MV-4-11 (cell line): ENCODE measurements at regions not wholly inside any gene's neighbourhood (a gene's known extent, or its start where the extent isn't known, plus 50 kb on each side); places are given as distances from the start of the nearest gene placed in this dataset.
A peak's percentile ranks its signal among the peaks of the same experiment; 100 is the strongest.
"Not testable (repeated sequence)": the region's sequence is repeated elsewhere in the genome, so short reads cannot be mapped to it uniquely, and the experiment has no call there.

Experiments used
- DNase-seq: peaks from one replicate; lab custom pipeline; 2025; lab: John Stamatoyannopoulos, UW

DNA sequence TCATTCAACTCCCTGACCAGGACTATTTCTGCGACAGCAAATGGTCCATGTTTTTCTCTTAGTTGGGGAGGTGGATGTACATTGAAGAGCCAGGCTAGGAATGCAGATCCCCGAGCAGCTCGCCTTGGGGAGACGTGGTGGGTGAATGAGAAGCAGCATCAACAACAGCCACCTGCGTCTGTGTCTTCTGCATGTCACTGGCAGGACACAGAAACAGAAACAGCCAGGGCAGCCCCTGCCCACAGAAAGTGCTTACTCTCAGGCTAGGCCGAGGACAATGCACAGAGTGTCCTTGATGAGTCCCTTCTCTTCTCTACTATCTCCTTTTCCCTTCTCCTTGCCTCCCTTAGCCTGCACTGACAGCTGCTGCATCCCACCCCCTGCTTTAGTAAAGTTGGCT lies 541.9 kb upstream of the CADM1 start:
- no peak for DNase-seq

DNA sequence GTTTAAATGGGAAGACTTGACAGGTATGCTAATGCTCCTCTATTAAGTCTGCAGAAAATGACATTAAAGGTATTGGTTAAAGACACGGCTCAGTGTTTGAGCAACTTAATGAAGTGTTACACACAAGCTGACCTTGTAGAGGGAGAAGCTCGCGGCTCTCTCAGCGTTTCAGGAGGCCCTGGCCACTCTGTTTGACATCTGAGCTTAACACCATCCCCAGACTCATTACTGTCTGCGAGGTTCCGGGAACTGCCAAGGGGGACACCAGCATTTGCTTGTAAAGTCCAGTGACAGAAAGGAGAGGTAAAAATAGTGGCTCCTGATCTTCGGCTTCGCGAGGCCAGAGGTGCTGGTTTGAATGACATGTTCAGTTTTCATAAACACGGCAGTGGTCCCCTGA lies 540.7 kb upstream of the CADM1 start:
- no peak for DNase-seq

- no peak for DNase-seq
Measured at GRCh38 chr11:116044520-116044919, 540.3 kb upstream of the CADM1 start.

DNA sequence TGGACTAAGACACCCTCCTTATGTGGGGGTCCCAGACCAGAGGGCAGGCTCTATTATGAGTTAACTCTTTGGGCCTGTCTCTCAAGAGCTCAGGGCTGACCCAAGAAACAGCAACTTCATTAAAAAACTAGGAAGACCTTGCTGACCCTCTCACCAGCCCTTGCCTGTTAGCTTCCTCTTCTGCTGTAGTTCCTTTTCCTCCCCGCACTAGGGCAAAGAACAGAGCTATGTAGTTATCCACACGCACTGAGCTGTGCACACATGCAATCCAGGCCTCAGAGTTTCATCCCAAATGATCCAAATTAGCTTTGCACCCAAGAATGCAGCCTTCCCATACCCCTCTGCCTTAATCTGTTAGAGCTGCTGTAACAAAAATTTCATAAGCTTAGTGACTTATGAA lies 539.6 kb upstream of the CADM1 start:
- DNase-seq = peak; percentile 54

- not testable (repeated sequence) for DNase-seq
Measured at GRCh38 chr11:116043059-116043458, 538.8 kb upstream of the CADM1 start.

GRCh38 chr11:116042146-116042545 lies 537.9 kb upstream of the CADM1 start:
- no peak for DNase-seq

GRCh38 chr11:116037861-116038260 lies 533.6 kb upstream of the CADM1 start:
- no peak for DNase-seq

DNA sequence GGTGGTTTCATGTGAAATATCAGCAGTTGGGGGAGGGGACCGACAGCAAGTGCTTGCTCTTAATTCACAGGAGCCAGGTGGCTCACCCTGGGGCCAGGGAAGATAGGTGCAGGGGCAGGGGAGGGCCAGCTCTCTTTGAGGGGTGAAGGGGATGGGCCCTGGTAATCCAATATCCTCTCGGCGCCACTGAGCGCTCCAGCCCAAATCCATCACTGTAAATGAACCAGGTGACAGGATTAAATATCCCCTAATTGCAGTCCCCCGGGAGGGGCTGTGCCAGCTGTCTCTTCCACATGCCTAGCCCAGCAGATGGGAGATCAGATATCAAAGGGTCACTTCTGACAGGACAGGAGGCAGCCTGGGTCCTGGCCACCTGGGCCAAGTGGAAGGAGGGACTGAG lies 531.8 kb upstream of the CADM1 start:
- no peak for DNase-seq

DNA sequence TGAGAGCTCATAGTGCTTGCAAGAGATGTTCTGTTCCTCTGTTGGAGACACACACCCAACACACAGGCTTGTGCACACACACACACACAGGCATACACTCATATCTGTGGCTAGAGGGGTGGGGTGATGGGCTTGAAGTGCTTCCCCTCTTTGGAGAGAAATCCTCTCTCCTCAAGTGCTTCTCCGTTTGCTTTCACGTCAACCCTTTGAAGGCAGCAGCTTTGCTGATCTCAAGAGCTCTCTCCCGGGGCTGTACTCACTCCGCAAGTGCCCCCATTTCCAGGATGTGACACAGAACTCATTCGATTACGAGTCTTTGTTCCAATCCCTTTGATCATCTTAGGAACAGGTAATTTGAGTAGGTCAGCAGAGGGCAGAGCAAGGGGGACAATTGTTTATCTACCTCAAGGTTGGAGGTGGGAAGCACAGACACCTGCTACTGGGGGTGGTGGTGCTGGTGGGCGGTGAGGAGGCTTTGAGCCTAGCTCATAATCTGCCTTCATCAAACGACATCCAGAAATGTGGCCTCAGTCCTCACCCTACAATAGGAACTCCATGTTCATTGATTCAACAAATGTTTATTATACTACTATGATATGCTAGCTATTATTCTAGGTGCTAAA lies 529.8 kb upstream of the CADM1 start:
- DNase-seq = peak; percentile 10

GRCh38 chr11:116030697-116031331 lies 526.6 kb upstream of the CADM1 start:
- DNase-seq = no peak

- not testable (repeated sequence) for DNase-seq
Measured at GRCh38 chr11:116028506-116028905, 524.3 kb upstream of the CADM1 start.

DNA sequence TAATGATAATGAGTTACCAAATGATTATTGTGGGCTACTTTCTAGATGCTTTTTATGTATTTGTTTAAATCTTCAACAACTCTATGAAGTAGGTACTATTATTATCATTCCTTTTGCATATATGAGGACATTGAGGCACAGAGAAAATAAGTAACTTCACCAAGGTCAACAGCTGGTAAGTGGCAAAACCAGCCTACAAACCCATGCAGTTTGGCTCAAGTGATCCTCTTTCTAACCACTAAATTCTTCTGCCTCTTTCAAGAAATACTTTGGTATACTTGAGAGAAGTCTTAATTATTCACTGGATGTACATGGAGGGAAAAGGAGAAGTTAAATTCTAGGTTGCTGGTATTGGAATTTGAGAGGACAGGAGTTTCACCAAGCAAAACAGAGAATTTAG lies 495.2 kb upstream of the CADM1 start:
- no peak for DNase-seq

GRCh38 chr11:115996808-115997188 lies 492.6 kb upstream of the CADM1 start:
- peak; percentile 92 for DNase-seq

DNA sequence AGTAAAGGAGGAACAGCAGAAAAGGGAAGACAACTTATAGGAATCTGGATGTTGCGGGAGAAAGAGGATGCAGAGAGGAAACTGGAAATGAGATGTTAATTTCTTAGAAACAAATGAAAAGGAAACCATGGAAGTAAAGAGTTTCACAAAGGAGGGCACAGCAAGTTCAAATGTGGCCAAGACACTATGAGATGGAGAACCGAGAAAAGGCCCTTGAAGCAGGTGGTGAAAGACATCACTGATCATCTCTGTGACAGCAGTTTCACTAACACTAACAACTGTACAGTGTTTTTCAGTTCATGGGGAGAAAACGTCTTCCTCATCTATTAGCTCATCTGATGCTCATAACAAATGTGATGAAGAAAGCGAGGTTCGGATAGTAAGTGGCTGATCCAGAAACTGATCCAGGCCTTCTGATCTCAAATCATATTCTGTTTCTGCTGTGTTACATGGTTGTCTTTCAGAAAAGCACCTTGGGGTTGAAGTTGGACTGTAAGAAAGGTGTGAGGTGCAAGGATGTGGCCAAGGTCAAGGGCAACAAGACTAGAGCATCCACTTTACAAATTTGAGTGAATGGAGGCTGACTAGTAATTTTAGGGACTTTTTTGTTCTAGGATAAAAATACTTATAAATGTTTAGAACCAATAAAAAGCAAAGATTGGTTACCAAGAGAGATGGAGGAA lies 492.1 kb upstream of the CADM1 start:
- DNase-seq = peak; percentile 92

- DNase-seq = no peak
Measured at GRCh38 chr11:115993590-115993989, 489.4 kb upstream of the CADM1 start.

- peak; percentile 15 for DNase-seq
Measured at GRCh38 chr11:115990004-115990447, 485.8 kb upstream of the CADM1 start.

- no peak for DNase-seq
Measured at GRCh38 chr11:115985896-115986295, 481.7 kb upstream of the CADM1 start.

- no peak for DNase-seq
Measured at GRCh38 chr11:115984228-115984627, 480.0 kb upstream of the CADM1 start.

GRCh38 chr11:115982666-115983065 lies 478.5 kb upstream of the CADM1 start:
- DNase-seq = no peak

- DNase-seq = no peak
Measured at GRCh38 chr11:115981814-115982471, 477.7 kb upstream of the CADM1 start.

DNA sequence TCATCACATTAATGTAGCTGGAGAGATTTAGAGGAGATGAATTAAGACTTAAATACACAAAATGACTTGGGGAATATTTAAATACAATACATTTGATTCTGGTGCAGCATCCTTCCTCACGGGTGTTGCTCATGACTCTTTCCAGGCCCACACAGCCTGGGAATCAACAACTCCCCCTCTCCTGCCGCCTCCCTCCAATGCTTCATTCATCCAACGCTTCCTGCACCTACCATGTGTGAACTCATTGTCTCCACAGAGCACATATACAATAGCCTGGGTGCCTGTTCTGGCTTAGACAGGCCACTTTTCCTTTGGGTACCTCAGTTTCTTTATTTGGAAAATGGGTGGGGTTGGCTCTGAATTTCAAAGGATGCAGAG lies 476.9 kb upstream of the CADM1 start:
- DNase-seq = no peak

DNA sequence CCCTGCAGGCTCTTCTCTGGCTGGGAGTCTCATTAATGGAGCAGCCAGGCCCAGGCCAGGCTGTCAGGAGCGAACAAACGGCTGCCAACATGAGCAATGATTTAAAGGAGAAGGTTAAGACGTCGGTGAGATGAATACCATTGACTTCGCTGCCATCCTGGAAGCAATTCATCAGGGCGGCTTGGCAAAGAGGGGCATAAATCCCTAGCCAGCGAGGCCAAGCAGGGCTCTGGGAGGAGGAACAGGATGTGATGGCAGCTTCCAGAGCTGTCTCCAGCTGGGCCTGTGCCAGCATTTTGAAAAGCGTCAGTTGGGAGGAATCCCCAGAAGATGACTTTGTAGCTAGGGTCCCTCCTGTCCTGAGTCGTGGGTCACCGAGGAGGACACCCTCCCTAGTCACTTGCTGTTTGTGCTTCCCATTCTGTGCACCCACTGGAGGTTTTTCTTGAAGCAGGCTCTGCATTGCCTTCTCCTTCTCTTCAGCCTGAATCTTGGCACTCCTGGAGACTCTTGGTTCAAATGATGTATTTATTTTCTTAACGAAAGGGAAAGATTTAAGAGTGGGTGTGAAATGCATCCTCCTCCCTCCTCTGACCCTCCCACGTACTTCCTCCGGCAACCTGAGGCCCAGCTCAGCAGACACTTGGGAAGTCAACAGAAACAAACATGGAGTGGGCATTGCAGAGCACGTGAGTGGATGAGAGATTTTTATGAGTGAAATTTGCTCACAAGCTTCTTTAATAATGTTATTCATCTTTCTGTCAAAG lies 476.3 kb upstream of the CADM1 start:
- no peak for DNase-seq
